Lower lobe of right lung (tissue), 2 donors: ENCODE measurements at regions not wholly inside any gene's neighbourhood (a gene's known extent, or its start where the extent isn't known, plus 50 kb on each side); places are given as distances from the start of the nearest gene placed in this dataset.

Experiments
- ATAC-seq, 2 donors: fragments of 200-7000 bp; cut with Tn5 transposase; one replicate each; pipeline ENCODE4 v1.9.1; 2020 to 2022; ENCODE audit warnings: mild to moderate bottlenecking in 2 of 2, moderate library complexity in 2 of 2
- DNase-seq: peaks from one replicate; pipeline ENCODE4 v3.0.0-alpha.2; 2020
- H3K27ac ChIP-seq: fragments of 200-600 bp; one replicate; pipeline ENCODE4 v1.8.0; 2022
- H3K27me3 ChIP-seq: fragments of 200-600 bp; one replicate; pipeline ENCODE4 v1.8.0; 2022; ENCODE audit warnings: low read depth
- H3K36me3 ChIP-seq: fragments of 200-600 bp; one replicate; pipeline ENCODE4 v1.8.0; 2022; ENCODE audit warnings: mild to moderate bottlenecking
- H3K4me1 ChIP-seq: fragments of 200-600 bp; one replicate; pipeline ENCODE4 v1.8.0; 2022
- H3K4me3 ChIP-seq: fragments of 200-600 bp; one replicate; pipeline ENCODE4 v1.8.0; 2022; ENCODE audit warnings: mild to moderate bottlenecking
- H3K9me3 ChIP-seq: fragments of 200-600 bp; one replicate; pipeline ENCODE4 v1.8.0; 2022
- intact Hi-C: fragments of 100-400 bp; cut with DNase I; formaldehyde crosslinking; loops from one replicate; pipeline ENCODE4 v1.11.0; 2022
- TF ChIP-seq, protein P1 (sequence below): fragments of 200-600 bp; IDR thresholded peaks from one replicate; pipeline ENCODE4 v1.8.0; 2022; ENCODE audit warnings: antibody characterized with exemption, mild to moderate bottlenecking
- donor health status: DM: no; HTN: yes; CAD: no; lungs with severe emphysema.

- Histone ChIP-seq H3K36me3 (no peaks in the 10 kb centered on the region), H3K4me1 (no peaks in the 10 kb centered on the region), H3K9me3 (no peaks in the 10 kb centered on the region), H3K4me3 (no peak overlapping the region), H3K27ac (no peak overlapping the region), H3K27me3 (no peaks in the 10 kb centered on the region)
- DNase-seq (no peak), ATAC-seq (no peak)
- TF ChIP-seq, protein P1, sequence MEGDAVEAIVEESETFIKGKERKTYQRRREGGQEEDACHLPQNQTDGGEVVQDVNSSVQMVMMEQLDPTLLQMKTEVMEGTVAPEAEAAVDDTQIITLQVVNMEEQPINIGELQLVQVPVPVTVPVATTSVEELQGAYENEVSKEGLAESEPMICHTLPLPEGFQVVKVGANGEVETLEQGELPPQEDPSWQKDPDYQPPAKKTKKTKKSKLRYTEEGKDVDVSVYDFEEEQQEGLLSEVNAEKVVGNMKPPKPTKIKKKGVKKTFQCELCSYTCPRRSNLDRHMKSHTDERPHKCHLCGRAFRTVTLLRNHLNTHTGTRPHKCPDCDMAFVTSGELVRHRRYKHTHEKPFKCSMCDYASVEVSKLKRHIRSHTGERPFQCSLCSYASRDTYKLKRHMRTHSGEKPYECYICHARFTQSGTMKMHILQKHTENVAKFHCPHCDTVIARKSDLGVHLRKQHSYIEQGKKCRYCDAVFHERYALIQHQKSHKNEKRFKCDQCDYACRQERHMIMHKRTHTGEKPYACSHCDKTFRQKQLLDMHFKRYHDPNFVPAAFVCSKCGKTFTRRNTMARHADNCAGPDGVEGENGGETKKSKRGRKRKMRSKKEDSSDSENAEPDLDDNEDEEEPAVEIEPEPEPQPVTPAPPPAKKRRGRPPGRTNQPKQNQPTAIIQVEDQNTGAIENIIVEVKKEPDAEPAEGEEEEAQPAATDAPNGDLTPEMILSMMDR, result no peak
- intact Hi-C loops, result no loop called here
Measured at GRCh38 chr4:58961283-58961682, 1851.1 kb upstream of the IGFBP7 start.

DNA sequence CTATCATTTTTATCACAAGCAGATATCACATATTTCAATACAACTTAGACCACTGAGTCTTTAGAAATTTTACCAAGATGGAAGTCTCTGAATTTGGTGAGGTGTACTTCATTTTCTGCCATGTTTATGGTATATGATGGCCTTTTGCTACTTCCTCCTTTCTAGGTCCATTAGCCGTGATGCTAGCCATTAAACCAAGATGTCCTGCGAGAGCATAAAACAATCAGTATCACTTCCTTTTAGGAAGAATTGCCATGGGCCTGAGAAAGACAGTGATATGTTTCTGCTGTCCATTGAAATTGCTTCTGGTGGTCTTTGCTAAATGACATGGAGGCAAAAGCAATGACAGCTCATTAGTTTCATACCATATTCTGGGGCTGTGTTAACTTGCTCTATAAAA lies 1851.7 kb upstream of the IGFBP7 start:
- TF ChIP-seq, protein P1, result no peak
- no peak for ATAC-seq
- no peaks in the 10 kb centered on the region for H3K27me3 ChIP-seq
- intact Hi-C loops, result no loop called here
- H3K27ac ChIP-seq, result no peak overlapping the region
- no peaks in the 10 kb centered on the region for H3K4me1 ChIP-seq
- H3K36me3 ChIP-seq, result no peaks in the 10 kb centered on the region
- no peak for DNase-seq
- H3K9me3 ChIP-seq, result no peaks in the 10 kb centered on the region
- H3K4me3 ChIP-seq, result no peak overlapping the region

GRCh38 chr4:58962424-58962823 lies 1852.2 kb upstream of the IGFBP7 start:
- intact Hi-C loops, result no loop called here
- TF ChIP-seq, protein P1, result no peak
- no peak for ATAC-seq
- Histone ChIP-seq H3K27ac (no peak overlapping the region), H3K4me3 (no peak overlapping the region), H3K36me3 (no peaks in the 10 kb centered on the region), H3K9me3 (no peaks in the 10 kb centered on the region), H3K27me3 (no peaks in the 10 kb centered on the region), H3K4me1 (no peaks in the 10 kb centered on the region)
- DNase-seq, result no peak

GRCh38 chr4:58981828-58982227 lies 1871.6 kb upstream of the IGFBP7 start:
- Histone ChIP-seq H3K4me3 (no peak overlapping the region), H3K9me3 (no peaks in the 10 kb centered on the region), H3K36me3 (no peaks in the 10 kb centered on the region), H3K27ac (no peak overlapping the region), H3K4me1 (no peaks in the 10 kb centered on the region), H3K27me3 (no peaks in the 10 kb centered on the region)
- DNase-seq, result no peak
- TF ChIP-seq, protein P1, result no peak
- intact Hi-C loops, result no loop called here
- ATAC-seq, result no peak

DNA sequence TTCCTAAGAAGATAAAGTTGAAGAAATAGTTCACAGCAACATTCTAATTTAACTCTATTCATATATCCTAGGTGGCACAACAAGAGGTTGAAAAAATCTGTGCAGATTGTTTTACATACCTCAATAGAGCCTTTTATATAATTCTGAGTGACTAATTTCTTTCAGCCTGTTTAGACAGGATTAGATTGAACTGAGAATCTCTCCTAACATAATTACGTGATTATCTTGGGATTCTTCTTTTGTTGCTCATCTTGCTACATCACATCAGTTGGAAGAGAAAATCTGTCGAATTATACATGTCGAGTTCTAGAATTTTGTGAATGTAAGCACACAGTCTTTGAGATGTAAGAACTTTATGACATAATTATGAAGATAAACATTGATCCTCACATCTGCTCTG lies 1873.7 kb upstream of the IGFBP7 start:
- H3K27me3 ChIP-seq, result no peaks in the 10 kb centered on the region
- H3K27ac ChIP-seq, result no peak overlapping the region
- DNase-seq (no peak), ATAC-seq (no peak)
- no peaks in the 10 kb centered on the region for H3K9me3 ChIP-seq
- intact Hi-C loops, result no loop called here
- H3K4me3 ChIP-seq, result no peak overlapping the region
- H3K36me3 ChIP-seq, result no peaks in the 10 kb centered on the region
- TF ChIP-seq, protein P1, result no peak
- no peaks in the 10 kb centered on the region for H3K4me1 ChIP-seq

- H3K4me3 ChIP-seq, result no peak overlapping the region
- no peak for DNase-seq
- intact Hi-C loops, result no loop called here
- no peaks in the 10 kb centered on the region for H3K4me1 ChIP-seq
- no peaks in the 10 kb centered on the region for H3K36me3 ChIP-seq
- no peak overlapping the region for H3K27ac ChIP-seq
- TF ChIP-seq, protein P1, result no peak
- H3K9me3 ChIP-seq, result no peaks in the 10 kb centered on the region
- no peaks in the 10 kb centered on the region for H3K27me3 ChIP-seq
- no peak for ATAC-seq
Measured at GRCh38 chr4:59002148-59002547, 1892.0 kb upstream of the IGFBP7 start.
